ENCODE measurements at regions not wholly inside any gene's neighbourhood (a gene's known extent, or its start where the extent isn't known, plus 50 kb on each side); places are given as distances from the start of the nearest gene placed in this dataset.

DNA sequence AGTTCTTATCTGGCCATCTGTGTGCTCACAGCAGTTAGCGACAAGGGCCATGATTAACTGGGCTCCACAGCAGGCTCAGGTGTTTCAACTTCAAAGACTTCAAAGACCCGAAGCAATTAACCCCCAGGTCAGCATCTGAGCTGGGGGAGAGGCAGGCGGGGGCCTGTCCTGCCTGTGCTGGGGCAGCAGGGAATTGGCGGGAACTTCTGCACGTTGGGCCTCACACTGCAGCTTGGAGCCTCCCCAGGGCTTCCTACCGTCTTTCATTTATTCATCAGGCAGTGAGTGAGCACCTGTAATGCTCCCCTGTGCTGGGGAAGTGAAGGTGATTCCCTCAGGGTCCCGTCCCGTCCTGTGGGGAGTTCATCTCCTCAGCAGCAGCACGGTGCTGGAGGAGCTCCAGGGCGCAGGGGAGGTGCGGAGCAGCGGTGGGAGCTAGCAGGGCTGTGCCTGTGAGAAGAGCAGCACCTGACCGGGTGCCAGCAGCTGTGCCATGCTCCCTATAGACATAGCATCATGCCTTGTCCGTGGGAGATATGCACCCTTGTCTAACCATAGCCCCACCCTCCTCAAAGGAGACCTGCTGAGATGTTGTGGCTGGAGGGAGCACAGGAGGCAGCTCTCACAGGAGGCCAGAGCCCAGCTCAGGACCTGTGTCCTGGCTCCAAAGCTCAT, 51.8 kb upstream of the FRMD1 start:
- DNase-seq, result no peak

DNA sequence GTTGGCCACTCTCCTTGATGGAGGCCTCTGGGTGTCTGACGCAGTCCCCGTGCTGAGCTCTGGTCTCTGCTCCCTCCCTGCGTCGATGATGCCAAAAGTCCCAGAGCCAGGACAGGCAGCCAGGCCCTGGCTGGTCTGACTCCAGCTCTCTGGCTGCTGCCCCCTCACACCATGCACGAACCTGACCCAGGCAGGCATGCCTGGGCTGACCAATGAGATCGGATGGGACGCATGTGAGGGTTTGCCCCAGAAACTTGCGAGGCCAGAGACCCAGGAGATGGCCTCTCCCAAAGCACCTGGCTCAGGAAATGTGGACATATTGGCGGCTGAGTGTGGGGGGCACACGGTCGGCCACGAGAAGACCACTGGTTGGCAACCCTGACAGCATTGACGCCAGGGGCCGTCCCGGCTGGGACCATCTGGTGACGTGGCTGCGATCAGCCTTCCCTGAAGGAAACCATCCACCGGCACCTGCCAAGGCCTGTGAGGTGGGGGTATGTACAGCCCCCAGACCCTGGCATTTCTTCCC, 51.2 kb upstream of the FRMD1 start:
- DNase-seq, result no peak

DNA sequence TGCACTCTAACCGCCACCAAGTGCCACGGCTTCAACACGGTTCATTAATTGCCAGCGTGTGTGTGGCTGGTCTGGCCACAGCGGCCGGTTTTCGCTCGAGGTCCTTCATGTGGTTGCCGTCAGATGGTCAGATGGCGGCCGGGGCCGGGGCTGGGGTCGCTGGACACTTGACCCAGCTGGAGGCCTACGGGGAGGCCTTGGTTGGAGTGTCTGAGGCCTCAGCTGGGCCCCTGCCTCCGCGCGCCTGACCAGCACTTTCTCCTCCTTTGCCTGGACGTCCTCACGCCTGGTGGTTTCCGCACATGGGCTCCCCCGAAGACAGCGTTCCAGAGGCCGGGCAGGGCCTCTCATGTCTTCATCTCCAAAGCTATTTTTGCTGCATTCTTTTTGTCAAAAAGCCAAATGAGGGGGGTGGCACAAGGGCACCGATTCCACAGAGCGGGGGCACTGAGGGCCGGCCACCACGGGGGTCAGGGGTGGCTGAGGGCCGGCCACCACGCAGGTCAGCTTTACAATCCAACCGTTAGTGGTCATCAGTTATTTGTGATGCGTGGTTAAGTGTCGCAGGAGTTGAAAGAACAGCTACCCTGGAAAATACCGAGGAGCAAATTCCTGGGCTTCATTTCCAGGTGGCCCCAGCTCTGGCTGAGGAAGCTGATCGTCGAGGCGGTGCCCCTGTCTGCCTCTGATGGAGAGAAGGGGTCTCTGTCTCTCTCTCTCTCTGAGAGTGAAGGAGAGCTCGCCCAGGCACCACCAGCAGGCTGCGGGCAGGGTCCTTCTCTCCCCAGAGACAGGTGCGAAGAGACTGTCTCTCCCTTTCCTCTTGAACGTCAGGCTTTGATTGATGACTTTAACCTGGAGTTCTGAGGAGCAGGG, 50.5 kb upstream of the FRMD1 start:
- no peak for DNase-seq

DNA sequence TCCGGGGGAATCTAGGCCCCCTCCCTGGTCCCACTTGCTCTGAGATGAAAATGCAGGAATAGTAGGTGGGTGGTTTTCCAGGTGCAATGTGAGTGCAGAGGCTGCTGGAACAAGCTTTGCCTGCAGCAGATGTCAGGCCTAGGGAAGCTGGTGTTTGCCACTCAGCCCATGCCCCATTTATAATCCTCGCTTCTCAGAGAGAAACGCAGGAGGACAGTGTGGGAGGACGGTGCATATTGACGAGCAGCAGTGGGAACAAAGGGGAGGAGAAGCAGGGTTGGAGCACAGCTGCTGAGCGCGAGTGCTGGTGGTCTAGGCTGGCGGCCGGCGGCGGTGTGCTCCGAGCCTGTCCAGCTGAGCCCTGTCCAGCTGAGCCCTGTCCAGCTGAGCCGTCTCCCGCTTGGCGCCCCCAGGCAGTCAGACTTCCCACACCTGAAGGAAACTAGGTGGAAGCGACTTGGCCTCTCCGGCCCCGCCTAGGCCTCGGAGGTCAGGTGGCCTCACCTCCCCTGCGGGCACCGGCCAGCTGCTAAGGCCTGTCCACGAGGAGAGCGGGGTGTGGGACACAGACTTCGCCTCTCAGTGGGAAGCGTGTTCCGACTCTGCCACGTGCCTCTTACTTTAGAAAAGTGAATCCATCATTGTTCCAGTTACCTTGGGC, 49.7 kb upstream of the FRMD1 start:
- DNase-seq, result no peak
